ENCODE measurements at regions not wholly inside any gene's neighbourhood (a gene's known extent, or its start where the extent isn't known, plus 50 kb on each side); places are given as distances from the start of the nearest gene placed in this dataset.

DNA sequence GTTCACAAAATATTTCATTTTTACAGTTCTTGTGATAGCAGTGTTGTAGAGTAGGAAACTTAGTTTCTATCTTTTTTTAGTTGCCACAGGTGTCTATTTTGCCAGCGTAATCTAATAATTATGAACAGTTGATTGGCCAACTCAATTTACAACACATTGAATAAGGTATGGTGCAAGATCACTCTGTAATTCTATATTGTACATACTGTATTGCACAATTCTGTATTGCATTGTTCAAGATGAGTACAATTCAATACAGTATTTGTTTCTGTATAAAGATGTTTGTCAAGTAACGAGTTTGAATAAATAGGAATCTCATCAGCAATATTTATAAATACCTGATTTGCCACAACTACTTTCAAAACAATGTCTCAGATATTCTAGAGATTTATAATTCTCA is 64.2 kb upstream of the HTR1A start:
- TF ChIP-seq, protein P1, sequence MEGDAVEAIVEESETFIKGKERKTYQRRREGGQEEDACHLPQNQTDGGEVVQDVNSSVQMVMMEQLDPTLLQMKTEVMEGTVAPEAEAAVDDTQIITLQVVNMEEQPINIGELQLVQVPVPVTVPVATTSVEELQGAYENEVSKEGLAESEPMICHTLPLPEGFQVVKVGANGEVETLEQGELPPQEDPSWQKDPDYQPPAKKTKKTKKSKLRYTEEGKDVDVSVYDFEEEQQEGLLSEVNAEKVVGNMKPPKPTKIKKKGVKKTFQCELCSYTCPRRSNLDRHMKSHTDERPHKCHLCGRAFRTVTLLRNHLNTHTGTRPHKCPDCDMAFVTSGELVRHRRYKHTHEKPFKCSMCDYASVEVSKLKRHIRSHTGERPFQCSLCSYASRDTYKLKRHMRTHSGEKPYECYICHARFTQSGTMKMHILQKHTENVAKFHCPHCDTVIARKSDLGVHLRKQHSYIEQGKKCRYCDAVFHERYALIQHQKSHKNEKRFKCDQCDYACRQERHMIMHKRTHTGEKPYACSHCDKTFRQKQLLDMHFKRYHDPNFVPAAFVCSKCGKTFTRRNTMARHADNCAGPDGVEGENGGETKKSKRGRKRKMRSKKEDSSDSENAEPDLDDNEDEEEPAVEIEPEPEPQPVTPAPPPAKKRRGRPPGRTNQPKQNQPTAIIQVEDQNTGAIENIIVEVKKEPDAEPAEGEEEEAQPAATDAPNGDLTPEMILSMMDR (IDR thresholded peaks at IDR 0.05), result no peak
- no peak for TF ChIP-seq POLR2AphosphoS5 (IDR thresholded peaks at IDR 0.05)
- no peak for TF ChIP-seq POLR2A (IDR thresholded peaks at IDR 0.05)
